OCI-LY1 (cell line): ENCODE measurements at regions not wholly inside any gene's neighbourhood (a gene's known extent, or its start where the extent isn't known, plus 50 kb on each side); places are given as distances from the start of the nearest gene placed in this dataset.

Experiments
- H2AFZ ChIP-seq: fragments of 200-600 bp; sonication (generic), shearing (Covaris generic); 2 replicates; pipeline ENCODE4 v1.6.0; 2014; ENCODE audit warnings: antibody characterized with exemption, mild to moderate bottlenecking, low read length
- H3F3A ChIP-seq: fragments of 200-600 bp; sonication (generic), shearing (Covaris generic); 2 replicates; pipeline ENCODE4 v1.6.0; 2014; ENCODE audit warnings: mild to moderate bottlenecking, antibody characterized with exemption, low read length, moderate library complexity; ENCODE audit not compliant: insufficient read depth
- H3K27ac ChIP-seq: fragments of 200-600 bp; sonication (generic); 2 replicates; pipeline ENCODE4 v1.5.1; 2014; ENCODE audit warnings: low read length, mixed run types, mild to moderate bottlenecking, low read depth; ENCODE audit not compliant: poor library complexity, severe bottlenecking
- H3K27me3 ChIP-seq: fragments of 200-600 bp; sonication (generic); 2 replicates; pipeline ENCODE4 v1.6.0; 2014; ENCODE audit warnings: antibody characterized with exemption, mild to moderate bottlenecking, low read length, moderate library complexity; ENCODE audit not compliant: insufficient read depth
- H3K36me3 ChIP-seq: fragments of 200-600 bp; sonication (generic); 2 replicates; pipeline ENCODE4 v1.6.1; 2014; ENCODE audit warnings: mild to moderate bottlenecking, antibody characterized with exemption, low read length, moderate library complexity, mixed read lengths; ENCODE audit not compliant: insufficient read depth
- H3K4me1 ChIP-seq: fragments of 200-600 bp; sonication (generic); 2 replicates; pipeline ENCODE4 v1.5.1; 2014; ENCODE audit warnings: mild to moderate bottlenecking, low read length, moderate library complexity; ENCODE audit not compliant: insufficient read depth, severe bottlenecking
- H3K4me2 ChIP-seq: fragments of 200-600 bp; sonication (generic), shearing (Covaris generic); 2 replicates; pipeline ENCODE4 v1.6.1; 2014; ENCODE audit warnings: low read length
- H3K4me3 ChIP-seq: fragments of 200-600 bp; sonication (generic); 2 replicates; pipeline ENCODE4 v1.5.1; 2014; ENCODE audit warnings: low read length, low read depth, mild to moderate bottlenecking, mixed read lengths; ENCODE audit not compliant: poor library complexity, severe bottlenecking
- H3K79me2 ChIP-seq: fragments of 200-600 bp; shearing (Covaris generic); 2 replicates; pipeline ENCODE4 v1.6.1; 2016; ENCODE audit warnings: mixed run types, low read length, mixed read lengths; ENCODE audit not compliant: insufficient read depth
- H3K9ac ChIP-seq: fragments of 200-600 bp; sonication (generic), shearing (Covaris generic); 2 replicates; pipeline ENCODE4 v1.6.1; 2014; ENCODE audit warnings: mild to moderate bottlenecking, low read length, mixed read lengths
- H3K9me2 ChIP-seq: fragments of 200-600 bp; sonication (generic), shearing (Covaris generic); 2 replicates; pipeline ENCODE4 v1.6.1; 2014; ENCODE audit warnings: low read depth, mild to moderate bottlenecking, low read length, mixed read lengths
- H3K9me3 ChIP-seq: fragments of 200-600 bp; shearing (Covaris generic); 2 replicates; pipeline ENCODE4 v1.6.1; 2014; ENCODE audit warnings: low read length, mixed read lengths
- H4K20me1 ChIP-seq: fragments of 200-600 bp; sonication (generic), shearing (Covaris generic); 2 replicates; pipeline ENCODE4 v1.6.0; 2016; ENCODE audit warnings: mild to moderate bottlenecking, low read length; ENCODE audit not compliant: insufficient read depth
- CTCF ChIP-seq: fragments of 200-600 bp; sonication (generic), shearing (Covaris generic); IDR thresholded peaks from 2 replicates; pipeline ENCODE4 v1.5.1; 2017; ENCODE audit warnings: mild to moderate bottlenecking, antibody characterized with exemption, low read length, moderate library complexity, mixed read lengths
- EZH2 ChIP-seq: fragments of 200-600 bp; sonication (generic), shearing (Covaris generic); IDR thresholded peaks from 2 replicates; pipeline ENCODE4 v1.8.0; 2017; ENCODE audit warnings: borderline replicate concordance, mixed run types, mild to moderate bottlenecking, antibody characterized with exemption, low read length, moderate library complexity, mixed read lengths

GRCh38 chr4:125693228-125693627 is 378.5 kb downstream of the FAT4 start:
- Histone ChIP-seq H3K9ac (no peak overlapping the region), H3K79me2 (no peaks in the 10 kb centered on the region), H3K9me3 (no peaks in the 10 kb centered on the region), H3K4me3 (no peak overlapping the region), H3K27ac (no peak overlapping the region), H3K9me2 (no peaks in the 10 kb centered on the region), H4K20me1 (no peaks in the 10 kb centered on the region), H3K4me2 (no peak overlapping the region), H3K36me3 (no peaks in the 10 kb centered on the region), H3F3A (no peaks in the 10 kb centered on the region), H2AFZ (no peak overlapping the region), H3K4me1 (no peaks in the 10 kb centered on the region), H3K27me3 (no peaks in the 10 kb centered on the region)
- TF ChIP-seq EZH2 (no peak), CTCF (no peak)

GRCh38 chr4:125702406-125702805 is 387.7 kb downstream of the FAT4 start:
- H3K9me3 ChIP-seq: no peaks in the 10 kb centered on the region
- H3K4me3 ChIP-seq: no peak overlapping the region
- no peaks in the 10 kb centered on the region for H3K79me2 ChIP-seq
- H3K36me3 ChIP-seq: no peaks in the 10 kb centered on the region
- no peak overlapping the region for H2AFZ ChIP-seq
- no peak overlapping the region for H3K4me2 ChIP-seq
- no peak overlapping the region for H3K27ac ChIP-seq
- no peaks in the 10 kb centered on the region for H3K4me1 ChIP-seq
- H3K27me3 ChIP-seq: no peaks in the 10 kb centered on the region
- TF ChIP-seq CTCF (no peak), EZH2 (no peak)
- H4K20me1 ChIP-seq: no peaks in the 10 kb centered on the region
- H3K9ac ChIP-seq: no peak overlapping the region
- no peaks in the 10 kb centered on the region for H3F3A ChIP-seq
- no peaks in the 10 kb centered on the region for H3K9me2 ChIP-seq

- no peaks in the 10 kb centered on the region for H3K27me3 ChIP-seq
- no peaks in the 10 kb centered on the region for H3K36me3 ChIP-seq
- TF ChIP-seq EZH2 (no peak), CTCF (no peak)
- H3K4me2 ChIP-seq: no peak overlapping the region
- no peaks in the 10 kb centered on the region for H3K79me2 ChIP-seq
- H3K4me1 ChIP-seq: no peaks in the 10 kb centered on the region
- no peak overlapping the region for H3K4me3 ChIP-seq
- H3K9ac ChIP-seq: no peak overlapping the region
- H2AFZ ChIP-seq: no peak overlapping the region
- H3K27ac ChIP-seq: no peak overlapping the region
- no peaks in the 10 kb centered on the region for H3K9me3 ChIP-seq
- H3F3A ChIP-seq: no peaks in the 10 kb centered on the region
- H3K9me2 ChIP-seq: no peaks in the 10 kb centered on the region
- no peaks in the 10 kb centered on the region for H4K20me1 ChIP-seq
Measured at GRCh38 chr4:125703443-125703842, 388.7 kb downstream of the FAT4 start.
